Tibial nerve (tissue), 4 donors: ENCODE measurements at regions not wholly inside any gene's neighbourhood (a gene's known extent, or its start where the extent isn't known, plus 50 kb on each side); places are given as distances from the start of the nearest gene placed in this dataset.

Experiments used
- EP300 ChIP-seq, 2 donors: sonication (generic); formaldehyde crosslinking; IDR thresholded peaks; one replicate each; pipeline ENCODE4 v1.6.1; 2017; ENCODE audit warnings: antibody characterized with exemption in 2 of 2, mild to moderate bottlenecking in 1 of 2
- POLR2A ChIP-seq, 2 donors: fragments of 450-650 bp; IDR thresholded peaks; one replicate each; pipeline ENCODE4 v1.6.1; 2017; ENCODE audit warnings: antibody characterized with exemption in 2 of 2, mild to moderate bottlenecking in 2 of 2, moderate library complexity in 2 of 2
- TF ChIP-seq, protein P1 (sequence below), 5 experiments: fragments of 200-600 bp in 3 of 5; fragments of 450-650 bp in 2 of 5; sonication (generic) in 3 of 5; IDR thresholded peaks; one replicate each; pipeline ENCODE4 v1.5.1; 2016 to 2019; ENCODE audit warnings: antibody characterized with exemption in 5 of 5, mild to moderate bottlenecking in 3 of 5, moderate library complexity in 2 of 5

DNA sequence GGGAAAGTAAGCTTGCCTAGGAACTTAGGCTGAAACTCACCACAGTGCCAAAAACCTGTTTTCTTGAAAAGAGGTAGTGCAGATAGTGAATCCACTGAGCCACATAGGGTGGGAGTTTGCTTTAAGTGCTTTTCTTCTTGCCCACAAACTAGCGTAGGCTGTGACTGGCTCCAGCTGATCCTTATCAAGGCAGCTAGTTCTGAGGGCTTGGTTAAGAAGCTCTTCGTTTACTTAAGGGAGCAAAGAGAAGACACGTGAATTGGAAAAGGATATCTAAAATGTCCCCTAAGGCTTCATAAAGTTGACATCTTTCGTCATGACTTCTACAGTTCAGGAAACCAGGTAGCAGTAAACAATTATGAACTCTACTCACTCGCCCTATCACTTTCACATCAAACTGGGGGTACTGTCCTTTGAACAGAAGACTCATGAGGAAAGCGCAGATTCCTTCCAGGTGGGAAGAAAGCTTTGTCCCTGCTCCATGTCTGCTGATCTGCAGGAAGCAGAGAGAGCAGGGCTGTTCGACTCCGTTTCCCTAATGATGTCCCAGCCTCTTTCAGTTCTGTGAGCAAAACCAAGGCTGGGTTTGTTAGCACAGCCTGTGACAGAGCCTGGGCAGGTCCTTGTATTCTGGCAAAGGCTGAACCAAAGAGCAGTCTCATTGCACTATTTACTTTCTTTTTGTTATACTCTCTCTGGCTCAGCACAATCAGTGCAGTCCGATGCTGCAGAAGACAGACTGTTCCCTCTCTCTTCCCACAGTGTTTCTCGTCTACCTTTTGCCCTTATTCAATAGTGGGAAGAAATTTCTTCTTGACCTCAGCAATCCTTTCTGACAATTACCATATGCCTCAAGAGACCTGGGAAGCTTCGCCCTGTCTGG, 93.5 kb upstream of the ETV6 start:
- TF ChIP-seq, protein P1, sequence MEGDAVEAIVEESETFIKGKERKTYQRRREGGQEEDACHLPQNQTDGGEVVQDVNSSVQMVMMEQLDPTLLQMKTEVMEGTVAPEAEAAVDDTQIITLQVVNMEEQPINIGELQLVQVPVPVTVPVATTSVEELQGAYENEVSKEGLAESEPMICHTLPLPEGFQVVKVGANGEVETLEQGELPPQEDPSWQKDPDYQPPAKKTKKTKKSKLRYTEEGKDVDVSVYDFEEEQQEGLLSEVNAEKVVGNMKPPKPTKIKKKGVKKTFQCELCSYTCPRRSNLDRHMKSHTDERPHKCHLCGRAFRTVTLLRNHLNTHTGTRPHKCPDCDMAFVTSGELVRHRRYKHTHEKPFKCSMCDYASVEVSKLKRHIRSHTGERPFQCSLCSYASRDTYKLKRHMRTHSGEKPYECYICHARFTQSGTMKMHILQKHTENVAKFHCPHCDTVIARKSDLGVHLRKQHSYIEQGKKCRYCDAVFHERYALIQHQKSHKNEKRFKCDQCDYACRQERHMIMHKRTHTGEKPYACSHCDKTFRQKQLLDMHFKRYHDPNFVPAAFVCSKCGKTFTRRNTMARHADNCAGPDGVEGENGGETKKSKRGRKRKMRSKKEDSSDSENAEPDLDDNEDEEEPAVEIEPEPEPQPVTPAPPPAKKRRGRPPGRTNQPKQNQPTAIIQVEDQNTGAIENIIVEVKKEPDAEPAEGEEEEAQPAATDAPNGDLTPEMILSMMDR (IDR thresholded peaks at IDR 0.05): no peak
- no peak for TF ChIP-seq POLR2A (IDR thresholded peaks at IDR 0.05)
- no peak for TF ChIP-seq EP300 (IDR thresholded peaks at IDR 0.05)
